ENCODE measurements at regions not wholly inside any gene's neighbourhood (a gene's known extent, or its start where the extent isn't known, plus 50 kb on each side); places are given as distances from the start of the nearest gene placed in this dataset.

DNA sequence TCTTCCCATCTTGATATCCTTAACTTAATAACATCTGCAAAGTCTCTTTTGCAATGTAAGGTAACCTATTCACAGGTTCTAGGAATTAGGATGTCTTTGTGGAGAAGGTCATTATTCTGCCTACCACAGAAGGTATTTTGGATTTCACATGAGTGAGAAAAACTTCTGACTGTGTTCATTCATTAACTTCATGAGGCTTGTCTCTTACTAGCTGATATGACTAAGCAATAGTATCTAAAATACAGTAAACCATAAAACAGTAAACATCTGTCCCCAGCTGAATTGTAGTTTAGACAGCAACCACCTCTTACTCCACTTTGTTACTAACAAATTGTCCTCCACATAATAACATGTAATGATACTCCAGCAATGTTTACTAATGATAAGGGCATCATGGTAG lies 198.1 kb downstream of the SEC23A start:
- H3K4me1 Mint-ChIP-seq: no peaks in the 10 kb centered on the region

GRCh38 chr14:38901791-38902190 lies 201.2 kb downstream of the SEC23A start:
- no peaks in the 10 kb centered on the region for H3K27me3 Mint-ChIP-seq
- H3K4me1 Mint-ChIP-seq: no peaks in the 10 kb centered on the region
- DNase-seq (no peak), ATAC-seq (ENCODE audit: low read depth) (no peak)
- no peaks in the 10 kb centered on the region for H3K9me3 Mint-ChIP-seq
- ChIA-PET CTCF (no interaction called here), POLR2A (no interaction called here)
- TF ChIP-seq CTCF (IDR thresholded peaks at IDR 0.05): no peak
- intact Hi-C loops (cut with micrococcal nuclease): no loop called here
- H3K4me3 Mint-ChIP-seq: no peak overlapping the region
- H3K36me3 Mint-ChIP-seq (ENCODE audit: low read depth): no peaks in the 10 kb centered on the region
- no peak overlapping the region for H3K27ac Mint-ChIP-seq

More for the DNA sequence above, 198.1 kb downstream of the SEC23A start:
- H3K9me3 Mint-ChIP-seq: no peaks in the 10 kb centered on the region
- peaks cover 3% of the 10 kb centered on the region for H3K27me3 Mint-ChIP-seq
- no peak for TF ChIP-seq CTCF (IDR thresholded peaks at IDR 0.05)
- ChIA-PET CTCF (no interaction called here), POLR2A (no interaction called here)
- no peaks in the 10 kb centered on the region for H3K36me3 Mint-ChIP-seq (ENCODE audit: low read depth)
- no peak overlapping the region for H3K4me3 Mint-ChIP-seq
- DNase-seq (no peak), ATAC-seq (ENCODE audit: low read depth) (no peak)
- intact Hi-C loops (cut with micrococcal nuclease): no loop called here
- no peak overlapping the region for H3K27ac Mint-ChIP-seq

DNA sequence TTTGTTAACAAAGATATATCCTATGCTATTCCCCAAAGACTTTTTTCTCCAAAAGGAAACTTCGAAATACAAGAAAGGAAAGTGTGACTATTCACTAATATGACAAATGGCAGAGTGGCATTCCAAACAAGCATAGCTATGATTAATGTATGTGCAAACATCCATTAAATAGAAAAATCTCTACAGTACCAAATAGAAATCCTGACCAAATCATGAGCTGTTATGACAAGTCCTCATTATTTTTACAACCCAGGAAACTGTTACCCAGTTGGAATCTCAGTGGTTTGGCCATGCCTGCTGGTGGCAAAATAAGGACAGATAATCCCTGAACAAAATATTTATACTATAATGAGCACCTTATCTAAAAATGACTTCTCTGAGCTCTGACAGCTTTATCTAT lies 202.1 kb downstream of the SEC23A start:
- Mint-ChIP-seq H3K4me3 (no peak overlapping the region), H3K27ac (no peak overlapping the region), H3K4me1 (no peaks in the 10 kb centered on the region), H3K27me3 (no peaks in the 10 kb centered on the region), H3K9me3 (no peaks in the 10 kb centered on the region), H3K36me3 (ENCODE audit: low read depth) (no peaks in the 10 kb centered on the region)
- TF ChIP-seq CTCF (IDR thresholded peaks at IDR 0.05): no peak
- ATAC-seq (ENCODE audit: low read depth) (no peak), DNase-seq (no peak)
- CTCF ChIA-PET: no interaction called here
- intact Hi-C loops (cut with micrococcal nuclease): no loop called here
- POLR2A ChIA-PET: no interaction called here

- DNase-seq (no peak), ATAC-seq (ENCODE audit: low read depth) (no peak)
- Mint-ChIP-seq H3K4me3 (no peak overlapping the region), H3K27ac (no peak overlapping the region), H3K9me3 (no peaks in the 10 kb centered on the region), H3K4me1 (no peaks in the 10 kb centered on the region), H3K27me3 (peaks cover 5% of the 10 kb centered on the region), H3K36me3 (ENCODE audit: low read depth) (no peaks in the 10 kb centered on the region)
- TF ChIP-seq CTCF (IDR thresholded peaks at IDR 0.05): no peak
- intact Hi-C loops (cut with micrococcal nuclease): no loop called here
- ChIA-PET POLR2A (no interaction called here), CTCF (no interaction called here)
Measured at GRCh38 chr14:38887696-38888095, 215.3 kb downstream of the SEC23A start.

DNA sequence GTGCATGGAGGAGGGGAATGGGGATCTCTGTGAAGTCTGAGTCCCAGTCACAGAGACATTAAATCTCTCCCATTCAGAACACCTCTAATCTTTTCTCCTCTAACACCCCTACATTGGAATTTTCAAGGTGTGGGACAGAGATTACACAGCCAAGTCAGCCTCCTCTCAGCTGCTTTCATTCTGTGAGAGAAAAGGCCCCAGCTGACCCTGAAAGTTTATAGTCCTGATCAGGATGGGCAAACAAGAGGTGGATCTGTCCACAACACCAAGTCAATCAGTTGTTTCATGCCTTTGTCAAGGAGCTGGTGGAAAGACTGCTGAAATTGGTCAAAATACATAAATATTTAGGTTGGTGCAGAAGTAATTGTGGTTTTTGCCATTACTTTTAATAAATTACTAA lies 218.9 kb downstream of the SEC23A start:
- Mint-ChIP-seq H3K9me3 (no peaks in the 10 kb centered on the region), H3K36me3 (ENCODE audit: low read depth) (no peaks in the 10 kb centered on the region), H3K4me3 (no peak overlapping the region), H3K27me3 (peaks cover 10% of the 10 kb centered on the region), H3K4me1 (no peaks in the 10 kb centered on the region), H3K27ac (no peak overlapping the region)
- intact Hi-C loops (cut with micrococcal nuclease): no loop called here
- no peak for ATAC-seq (ENCODE audit: low read depth)
- DNase-seq: no peak
- ChIA-PET POLR2A (no interaction called here), CTCF (no interaction called here)
- no peak for TF ChIP-seq CTCF (IDR thresholded peaks at IDR 0.05)

Measured in activated B cell treated with CpG ODN at 0.5 μM for 24 hours (primary cell).